HepG2 (cell line): ENCODE measurements at regions not wholly inside any gene's neighbourhood (a gene's known extent, or its start where the extent isn't known, plus 50 kb on each side); places are given as distances from the start of the nearest gene placed in this dataset.

Source experiments
- ATAC-seq: fragments of 200-7000 bp; cut with Tn5 transposase; 3 replicates; pipeline ENCODE4 v1.9.1; 2020; ENCODE audit warnings: mild to moderate bottlenecking, moderate library complexity
- BruUV-seq: library from RNA; stranded (reverse); fragments of 400-500 nt; replicated peaks from 2 replicates; lab custom pipeline; 2021; lab: Mats Ljungman, UMichigan
- CTCF ChIA-PET: fragments of 300-600 bp; formaldehyde crosslinking; extraction: SDS; loops from one replicate; lab custom pipeline; 2021; ENCODE audit warnings: low total read pairs, inconsistent platforms, low intra/inter-chr PET ratio; lab: Yijun Ruan, JAX
- POLR2A ChIA-PET: fragments of 350-600 bp; sonication (Branson Sonifier 250); formaldehyde crosslinking; loops from one replicate; lab custom pipeline; 2020; ENCODE audit warnings: antibody characterized with exemption, inconsistent platforms; lab: Yijun Ruan, JAX
- DNase-seq: peaks from one replicate; pipeline ENCODE4 v3.0.0-alpha.2; 2015; ENCODE audit warnings: low spot score
- FAIRE-seq: peaks from 3 replicates; lab custom pipeline; 2011; peaks lifted over from hg19 to GRCh38; lab: Jason Lieb, UNC
- H2AFZ ChIP-seq: one replicate; pipeline ENCODE4 v1.6.1; 2011; ENCODE audit warnings: low read length, inconsistent platforms
- H3K27ac ChIP-seq: fragments of 300-600 bp; 3 replicates; pipeline ENCODE4 v1.8.0; 2011; ENCODE audit warnings: mixed run types, mild to moderate bottlenecking, mixed read lengths, low read length, inconsistent platforms; ENCODE audit not compliant: insufficient read depth; ENCODE audit errors: extremely low read length
- H3K27me3 ChIP-seq, 2 experiments: fragments of 200-600 bp in 1 of 2; 2 replicates in 1 of 2; 3 replicates in 1 of 2; pipeline versions ENCODE4 v1.6.0 to v1.8.0; 2011; ENCODE audit warnings: low read length in 2 of 2, mild to moderate bottlenecking in 2 of 2, moderate library complexity in 2 of 2, inconsistent platforms in 1 of 2; ENCODE audit not compliant: insufficient read depth in 2 of 2, control insufficient read depth in 1 of 2
- H3K36me3 ChIP-seq, 2 experiments: fragments of 200-600 bp in 1 of 2; replicated peaks in 1 of 2; 2 replicates in 1 of 2; 3 replicates in 1 of 2; pipeline versions ENCODE4 v1.5.1 to v1.8.0; 2011; ENCODE audit warnings: low read length in 2 of 2, inconsistent platforms in 1 of 2; ENCODE audit not compliant: insufficient read depth in 2 of 2, control insufficient read depth in 1 of 2
- H3K4me1 ChIP-seq: 2 replicates; pipeline ENCODE4 v1.5.1; 2012; ENCODE audit warnings: low read length, inconsistent platforms; ENCODE audit not compliant: insufficient read depth
- H3K4me2 ChIP-seq: 2 replicates; pipeline ENCODE4 v1.6.0; 2011; ENCODE audit warnings: low read depth, low read length, inconsistent platforms
- H3K4me3 ChIP-seq, 3 experiments: fragments of 200-600 bp in 1 of 3; sonication (generic), shearing (Covaris generic) in 1 of 3; replicated peaks in 1 of 3; 2 replicates each; pipeline ENCODE4 v1.5.1; 2011 to 2016; ENCODE audit warnings: low read length in 3 of 3, inconsistent platforms in 2 of 3, low read depth in 2 of 3, mild to moderate bottlenecking in 2 of 3, control low read depth in 1 of 3, mixed read lengths in 1 of 3; ENCODE audit not compliant: insufficient read depth in 1 of 3
- H3K79me2 ChIP-seq: one replicate; pipeline ENCODE4 v1.6.1; 2011; ENCODE audit warnings: low read length, inconsistent platforms; ENCODE audit not compliant: insufficient read depth
- H3K9ac ChIP-seq: 2 replicates; pipeline ENCODE4 v1.6.0; 2011; ENCODE audit warnings: mild to moderate bottlenecking, low read depth, low read length, inconsistent platforms; ENCODE audit not compliant: insufficient read depth
- H3K9me3 ChIP-seq: 2 replicates; pipeline ENCODE4 v1.5.1; 2012; ENCODE audit warnings: mild to moderate bottlenecking, low read length
- H4K20me1 ChIP-seq: 2 replicates; pipeline ENCODE4 v1.6.0; 2011; ENCODE audit warnings: inconsistent platforms, mild to moderate bottlenecking, low read length, moderate library complexity; ENCODE audit not compliant: insufficient read depth
- CBX2 ChIP-seq, 2 experiments: fragments of 200-600 bp in 1 of 2; sonication (generic); formaldehyde crosslinking in 1 of 2; IDR thresholded peaks; 2 replicates each; pipeline versions ENCODE4 v1.7.0 to v1.8.1; 2018 to 2022; ENCODE audit warnings: low read depth in 2 of 2, low read length in 1 of 2, mild to moderate bottlenecking in 1 of 2, missing genetic modification reagents in 1 of 2
- IRF2 ChIP-seq: IDR thresholded peaks from 2 replicates; pipeline ENCODE4 v1.6.1; 2018; ENCODE audit warnings: missing genetic modification reagents, missing compliant biosample characterization
- POLR2A ChIP-seq, 2 experiments: IDR thresholded peaks; 2 replicates each; pipeline ENCODE4 v1.6.1; 2011; ENCODE audit warnings: low read depth in 2 of 2, low read length in 2 of 2, mild to moderate bottlenecking in 1 of 2, moderate library complexity in 1 of 2; ENCODE audit not compliant: insufficient read depth in 1 of 2
- RBM22 ChIP-seq: fragments of 200-400 bp; formaldehyde crosslinking; optimal IDR thresholded peaks from 2 replicates; pipeline ENCODE3; 2017; ENCODE audit warnings: mild to moderate bottlenecking, low read length, moderate library complexity
- ZBTB14 ChIP-seq: sonication (generic); formaldehyde crosslinking; IDR thresholded peaks from 2 replicates; pipeline ENCODE4 v1.4.0; 2020; ENCODE audit warnings: missing genetic modification reagents
- WGBS: methylation state at CpG from one replicate; pipeline ENCODE4 v1.1.6; 2017; ENCODE audit warnings: low lambda C conversion rate; 5-methylcytosine and 5-hydroxymethylcytosine counted together
- in situ Hi-C: cut with HindIII; loops from 2 replicates; pipeline ENCODE4 v1.10.0; 2017; ENCODE audit warnings: low pct_unique_long_range_greater_than_20kb; ENCODE audit not compliant: extremely low pct_ligation_motif_present
- intact Hi-C: fragments of 100-400 bp; cut with micrococcal nuclease; formaldehyde crosslinking; loops from one replicate; pipeline ENCODE4 v1.10.0; 2022; ENCODE audit not compliant: unreplicated experiment

GRCh38 chr20:12786276-12786675 lies 222.5 kb upstream of the SPTLC3 start:
- no peak overlapping the region for H3K9ac ChIP-seq
- no peak overlapping the region for H3K4me2 ChIP-seq
- FAIRE-seq (no peak), ATAC-seq (no peak), DNase-seq (no peak)
- in situ Hi-C loops, result no loop called here
- H3K36me3 ChIP-seq, result no peaks in the 10 kb centered on the region
- H3K27ac ChIP-seq, result no peak overlapping the region
- WGBS, result 9% methylated on average over 5 of the region's 5 CpGs
- no peaks in the 10 kb centered on the region for H3K9me3 ChIP-seq
- H3K4me3 ChIP-seq, result no peak overlapping the region
- intact Hi-C loops, result no loop called here
- H3K79me2 ChIP-seq, result no peaks in the 10 kb centered on the region
- H4K20me1 ChIP-seq, result no peaks in the 10 kb centered on the region
- no peaks in the 10 kb centered on the region for H3K27me3 ChIP-seq
- TF ChIP-seq ZBTB14 (no peak), CBX2 (IDR thresholded peaks at IDR 0.05; ENCODE audit: low read depth, low read length) (no peak), CBX2 (CRISPR knock-in tag; IDR thresholded peaks at IDR 0.05; ENCODE audit: low read depth) (no peak), POLR2A (IDR thresholded peaks at IDR 0.05; ENCODE audit: insufficient read depth in 1 of 2, low read depth in 2 of 2, low read length in 2 of 2) (no peak), IRF2 (CRISPR knock-in tag) (no peak)
- TF ChIP-seq, all 625 proteins: peak for 0
- BruUV-seq, result no TSS peak
- POLR2A ChIA-PET, result no interaction called here
- Histone ChIP-seq H2AFZ (no peak overlapping the region), H3K4me1 (no peaks in the 10 kb centered on the region)
- CTCF ChIA-PET, result no interaction called here

GRCh38 chr20:12788632-12789299 lies 220.0 kb upstream of the SPTLC3 start:
- no peak for TF ChIP-seq RBM22
- H3K4me1 ChIP-seq, result no peaks in the 10 kb centered on the region
- no peaks in the 10 kb centered on the region for H3K79me2 ChIP-seq
- H3K36me3 ChIP-seq, result no peaks in the 10 kb centered on the region
- DNase-seq (no peak), FAIRE-seq (peak; percentile 15), ATAC-seq (no peak)
- CTCF ChIA-PET, result no interaction called here
- in situ Hi-C loops, result no loop called here
- no peak overlapping the region for H2AFZ ChIP-seq
- H4K20me1 ChIP-seq, result no peaks in the 10 kb centered on the region
- no TSS peak for BruUV-seq
- intact Hi-C loops, result no loop called here
- POLR2A ChIA-PET, result no interaction called here
- no peak overlapping the region for H3K9ac ChIP-seq
- no peak overlapping the region for H3K27ac ChIP-seq
- H3K4me2 ChIP-seq, result no peak overlapping the region
- no peaks in the 10 kb centered on the region for H3K27me3 ChIP-seq
- WGBS, result 6% methylated on average over 8 of the region's 8 CpGs
- H3K9me3 ChIP-seq, result no peaks in the 10 kb centered on the region
- no peak overlapping the region for H3K4me3 ChIP-seq
